ELR (cell line): ENCODE measurements at regions not wholly inside any gene's neighbourhood (a gene's known extent, or its start where the extent isn't known, plus 50 kb on each side); places are given as distances from the start of the nearest gene placed in this dataset.
"Not testable (repeated sequence)": the region's sequence is repeated elsewhere in the genome, so short reads cannot be mapped to it uniquely, and the experiment has no call there.

Source experiments
- DNase-seq: peaks from one replicate; pipeline ENCODE4 v3.0.0-alpha.2; 2015; ENCODE audit warnings: low read depth

DNA sequence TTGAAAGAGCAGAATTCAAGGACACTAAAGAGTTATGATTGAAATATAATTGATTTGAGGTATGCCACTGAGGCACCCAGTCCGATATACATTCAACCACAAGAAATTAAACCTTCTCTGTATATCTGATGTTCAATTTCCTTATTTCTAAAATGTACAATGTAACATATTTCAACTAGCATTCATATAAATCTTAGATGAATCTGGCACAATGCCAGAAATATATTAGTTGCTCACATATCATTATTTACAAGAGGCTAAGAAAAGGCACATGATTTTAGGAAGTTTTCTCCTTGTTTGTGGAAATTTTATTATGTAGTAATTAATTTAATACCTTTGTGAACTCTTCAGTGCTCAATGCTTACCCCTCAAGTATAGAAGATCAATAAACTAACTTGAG is 532.3 kb downstream of the KCNA4 start:
- DNase-seq = no peak

DNA sequence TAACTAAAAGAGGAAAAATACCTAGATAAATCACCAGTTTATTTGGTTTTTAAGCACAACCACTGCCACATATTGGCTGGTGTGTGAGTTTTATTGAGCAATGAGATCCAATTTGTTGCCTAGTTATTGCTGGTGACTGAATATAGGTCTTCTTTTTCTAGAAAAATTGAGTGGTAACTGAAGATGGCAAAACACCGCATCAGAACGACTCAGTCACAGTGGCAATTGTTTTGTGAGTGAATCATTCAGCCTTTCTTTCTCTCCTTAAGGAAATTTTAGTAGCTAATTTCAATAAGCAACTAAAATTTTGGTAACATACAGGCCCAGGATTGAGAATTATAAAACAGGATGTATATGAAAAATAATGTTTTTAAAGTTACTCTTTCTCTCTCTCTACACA is 533.0 kb downstream of the KCNA4 start:
- no peak for DNase-seq

DNA sequence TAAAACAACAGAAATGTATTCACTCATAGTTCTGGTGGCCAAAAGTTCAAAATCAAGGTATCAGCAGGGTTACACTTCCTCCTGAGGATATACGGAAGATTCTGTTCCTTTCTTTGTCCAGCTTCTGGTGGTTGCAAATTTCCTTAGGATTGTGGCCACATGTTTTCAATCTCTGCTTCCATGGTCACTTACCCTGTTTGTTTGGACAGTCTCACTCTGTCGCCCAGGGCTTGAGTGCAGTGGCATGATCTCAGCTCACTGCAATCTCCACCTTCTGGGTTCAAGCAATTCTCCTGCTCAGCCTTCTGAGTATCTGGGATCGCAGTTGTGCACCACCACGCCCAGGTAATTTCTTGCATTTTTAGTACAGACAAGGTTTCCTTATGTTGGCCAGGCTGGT is 534.3 kb downstream of the KCNA4 start:
- DNase-seq = no peak

DNA sequence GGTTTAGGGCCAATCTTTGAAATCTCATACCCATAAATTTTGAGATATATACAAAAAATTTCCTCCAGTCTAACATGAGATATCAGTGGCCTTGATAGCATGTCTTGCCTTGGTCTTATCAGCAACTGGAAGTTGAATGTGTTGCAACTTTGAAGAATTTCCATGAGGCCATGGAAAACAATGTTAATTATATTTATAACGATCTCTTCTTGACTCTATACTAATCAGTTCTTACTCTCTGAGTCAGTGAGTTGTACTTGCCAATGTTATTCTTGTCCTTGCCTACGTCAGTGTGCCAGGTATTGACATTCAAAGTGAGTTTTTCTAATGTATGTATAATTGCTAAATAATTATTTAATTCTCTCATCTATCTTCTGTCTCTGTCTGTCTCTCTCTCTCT is 535.1 kb downstream of the KCNA4 start:
- DNase-seq = no peak

DNA sequence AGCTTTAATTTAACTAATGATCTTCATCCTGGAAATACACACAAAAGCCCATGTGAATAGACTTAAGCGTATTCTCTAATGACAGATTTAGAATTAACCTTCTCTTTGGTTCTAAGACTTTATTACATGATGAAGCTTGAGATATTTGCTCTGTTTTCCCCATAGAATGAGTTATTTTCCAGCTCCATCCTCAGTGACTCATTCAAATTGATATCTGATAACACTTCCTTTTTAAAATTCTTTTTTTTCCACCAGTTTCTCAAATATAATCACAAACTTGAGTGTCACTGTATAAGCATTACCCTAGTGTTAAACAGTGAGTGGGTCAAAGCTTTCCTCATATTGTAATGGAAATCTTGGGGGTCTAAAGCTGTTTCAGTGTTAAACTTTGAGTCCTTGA is 535.8 kb downstream of the KCNA4 start:
- DNase-seq = no peak

DNA sequence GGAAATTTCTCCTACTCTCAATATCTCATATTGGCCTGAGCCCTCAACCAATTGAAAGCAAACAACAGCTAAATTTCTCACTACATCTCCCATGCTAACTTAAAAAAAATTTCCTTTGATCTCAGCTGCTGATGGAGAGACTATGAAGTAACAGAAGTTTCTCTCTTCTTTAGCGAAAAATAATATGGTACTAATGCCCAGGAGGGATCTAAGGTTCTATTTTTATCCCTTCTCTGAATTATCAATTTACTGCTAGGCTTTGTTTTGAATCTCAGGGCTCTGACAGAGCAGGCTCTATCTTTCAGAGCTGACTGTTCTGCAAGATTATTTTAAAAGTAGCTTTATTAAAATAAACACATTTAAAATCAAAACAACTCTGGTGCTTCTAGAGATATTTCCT is 558.6 kb downstream of the KCNA4 start:
- no peak for DNase-seq

DNA sequence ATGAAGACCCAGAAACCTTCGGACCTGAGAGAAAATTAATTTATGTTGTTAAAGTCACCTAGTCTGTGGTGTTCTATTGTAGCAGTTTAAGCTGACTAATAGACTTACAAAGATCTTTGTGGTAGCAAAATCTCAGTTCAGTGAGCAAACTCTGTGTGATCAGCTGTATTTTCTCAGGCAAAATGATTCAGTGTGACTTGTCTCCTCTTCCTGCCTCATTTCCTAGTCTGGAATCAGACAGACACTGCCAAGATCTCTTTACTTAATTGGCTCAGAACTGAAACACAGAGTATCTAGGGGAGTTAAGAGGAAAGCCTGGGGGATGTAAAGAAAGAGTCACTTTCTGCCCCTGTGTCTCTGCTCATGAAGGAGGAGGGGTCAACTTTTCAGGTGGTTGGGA is 564.7 kb downstream of the KCNA4 start:
- DNase-seq = peak; percentile 70

DNA sequence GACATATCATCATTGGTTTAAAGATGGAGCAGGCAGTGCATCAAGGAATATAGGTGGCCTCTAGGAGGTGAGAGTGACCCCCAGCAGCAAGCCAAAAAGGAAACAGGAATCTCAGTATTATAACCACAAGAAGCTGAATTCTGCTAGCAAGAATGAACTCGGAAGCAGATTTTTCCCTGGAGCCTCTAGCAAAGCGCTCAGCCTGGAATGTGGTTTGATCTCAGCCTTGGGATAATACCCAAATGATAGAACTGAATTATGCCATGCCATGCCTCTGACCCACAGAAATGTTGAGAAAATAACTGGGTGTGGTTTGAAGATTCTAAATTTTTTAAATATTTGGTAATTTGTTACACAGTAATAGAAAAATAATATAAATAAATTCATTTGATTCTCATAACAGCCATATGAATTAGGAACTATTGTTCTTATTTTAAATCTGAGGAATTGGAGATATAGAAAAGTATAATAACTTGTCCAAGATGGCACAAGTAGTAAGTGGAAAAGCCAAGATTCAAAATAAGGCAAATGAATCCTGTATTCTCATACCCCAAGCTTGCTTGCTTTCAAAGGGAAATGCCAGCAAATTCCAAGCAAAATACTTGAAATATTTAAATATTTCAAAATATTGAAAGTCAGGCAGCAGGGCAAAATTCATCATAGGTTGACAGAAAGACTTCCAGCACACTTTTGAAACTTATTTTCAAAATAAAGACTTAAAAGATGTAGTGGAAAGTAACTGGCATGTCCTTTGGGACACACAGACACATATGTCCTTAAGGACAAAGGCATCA is 567.4 kb downstream of the KCNA4 start:
- no peak for DNase-seq

DNA sequence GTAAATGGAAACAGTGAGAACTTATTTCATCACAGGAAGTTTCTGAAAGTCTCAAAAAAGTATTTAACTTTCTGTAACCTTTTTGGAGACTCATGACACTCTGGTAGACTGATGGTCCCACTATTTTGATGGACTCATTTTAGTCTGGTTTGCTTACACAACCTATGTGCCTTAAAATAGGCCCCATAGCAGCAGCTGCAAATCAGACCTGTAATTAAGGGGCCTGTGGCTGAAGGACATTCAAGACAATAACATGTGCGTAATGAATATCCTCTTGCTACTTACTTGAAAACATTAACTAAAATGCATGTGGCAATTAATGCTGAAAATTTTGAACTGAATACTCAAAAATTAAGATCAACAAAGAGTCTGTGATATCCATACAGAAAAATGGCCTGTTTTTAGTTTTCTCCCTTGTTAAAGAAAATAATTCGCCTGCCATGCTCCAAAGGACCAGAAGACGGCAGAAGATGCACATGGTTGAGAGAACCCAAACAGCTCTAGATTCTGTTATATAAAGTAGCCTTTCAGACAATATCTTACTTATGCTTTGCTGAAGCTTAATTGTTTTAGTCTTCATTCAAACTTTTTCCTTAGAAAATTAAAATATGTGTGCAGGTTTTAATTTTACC is 568.5 kb downstream of the KCNA4 start:
- peak; percentile 41 for DNase-seq

DNA sequence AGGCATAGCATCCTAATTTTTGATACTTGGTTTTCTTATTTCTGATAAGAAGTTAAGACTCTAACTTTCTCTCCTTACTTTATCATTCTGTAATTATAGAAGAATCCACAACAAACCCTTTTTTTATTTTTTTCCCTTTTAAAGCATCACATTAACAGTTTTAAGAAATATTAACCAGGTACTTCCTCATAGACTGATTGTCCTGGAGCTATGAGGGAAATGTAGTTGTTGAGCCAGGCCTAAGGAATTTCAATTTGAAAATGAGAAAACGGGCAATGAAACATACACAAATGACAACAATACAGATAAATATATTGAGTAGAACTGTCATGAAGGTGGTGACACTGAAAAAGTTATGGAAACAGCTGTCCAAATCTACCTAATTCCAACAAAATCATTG is 569.0 kb downstream of the KCNA4 start:
- DNase-seq = no peak

DNA sequence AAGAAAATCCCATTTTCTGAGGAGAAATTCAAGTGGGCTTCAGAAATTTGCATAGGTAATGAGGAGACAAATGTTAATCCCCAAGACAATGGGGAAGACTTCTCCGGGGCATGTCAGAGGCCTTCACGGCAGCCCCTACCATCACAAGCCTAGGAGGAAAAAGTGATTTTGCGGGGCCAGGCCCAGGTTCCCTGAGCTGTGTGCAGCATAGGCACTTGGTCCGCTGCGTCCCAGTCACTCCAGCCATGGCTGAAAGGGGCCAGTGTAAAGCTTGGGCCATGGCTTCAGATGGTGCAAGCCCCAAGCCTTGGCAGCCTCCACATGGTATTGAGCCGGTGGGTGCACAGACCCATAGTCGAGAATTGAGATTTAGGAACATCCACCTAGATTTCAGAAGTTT is 570.7 kb downstream of the KCNA4 start:
- DNase-seq = no peak

DNA sequence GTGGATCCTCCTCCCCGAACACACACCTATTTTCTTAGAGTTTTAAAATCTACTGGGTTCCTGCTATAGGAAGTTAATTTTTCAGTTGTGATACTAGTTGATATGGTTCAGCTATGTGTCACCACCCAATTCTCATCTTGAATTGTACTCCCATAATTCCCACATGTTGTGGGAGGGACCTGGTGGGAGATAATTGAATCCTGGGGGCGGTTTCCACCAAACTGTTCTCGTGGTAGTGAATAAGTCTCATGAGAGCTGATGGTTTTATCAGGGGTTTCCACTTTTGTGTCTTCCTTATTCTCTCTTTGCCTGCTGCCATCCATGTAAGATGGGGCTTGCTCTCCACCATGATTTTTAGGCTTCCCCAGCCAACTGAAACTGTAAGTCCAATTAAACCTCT is 571.6 kb downstream of the KCNA4 start:
- not testable (repeated sequence) for DNase-seq

DNA sequence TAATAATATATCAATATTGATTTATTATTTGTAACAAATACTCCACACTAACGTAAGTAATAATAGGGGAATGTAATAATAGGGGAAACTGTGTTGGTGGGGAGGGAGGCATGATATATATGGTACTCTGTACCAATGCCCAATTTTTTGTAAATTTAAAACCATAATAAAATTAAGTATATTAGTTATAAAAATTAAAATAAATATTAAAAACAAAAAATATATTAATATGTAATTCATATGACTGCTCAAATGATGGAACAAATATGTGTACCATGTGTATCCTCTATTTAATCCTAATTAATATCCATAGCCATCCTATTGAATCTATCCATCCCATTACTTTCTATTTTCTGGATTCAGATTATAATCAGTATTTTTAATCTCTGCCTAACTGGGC is 578.0 kb downstream of the KCNA4 start:
- DNase-seq = no peak

DNA sequence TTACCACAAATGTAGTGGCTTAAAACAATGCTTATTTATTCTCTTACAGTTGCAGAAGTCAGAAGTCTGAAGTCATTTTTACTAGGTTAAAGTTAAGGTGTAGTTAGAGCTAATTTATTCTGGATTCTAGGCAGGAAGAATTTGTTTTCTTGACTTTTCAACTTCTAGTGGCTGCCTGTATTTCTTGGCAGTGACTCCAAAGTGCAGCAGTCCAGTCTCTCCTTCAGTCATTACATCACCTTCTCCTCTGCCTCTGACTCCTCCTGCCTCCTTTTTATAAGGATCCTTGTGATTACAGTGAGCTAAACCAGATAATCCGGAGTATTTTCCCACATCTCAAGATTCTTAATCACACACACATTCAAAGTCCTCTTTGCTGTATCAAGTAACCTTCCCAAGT is 581.4 kb downstream of the KCNA4 start:
- no peak for DNase-seq

DNA sequence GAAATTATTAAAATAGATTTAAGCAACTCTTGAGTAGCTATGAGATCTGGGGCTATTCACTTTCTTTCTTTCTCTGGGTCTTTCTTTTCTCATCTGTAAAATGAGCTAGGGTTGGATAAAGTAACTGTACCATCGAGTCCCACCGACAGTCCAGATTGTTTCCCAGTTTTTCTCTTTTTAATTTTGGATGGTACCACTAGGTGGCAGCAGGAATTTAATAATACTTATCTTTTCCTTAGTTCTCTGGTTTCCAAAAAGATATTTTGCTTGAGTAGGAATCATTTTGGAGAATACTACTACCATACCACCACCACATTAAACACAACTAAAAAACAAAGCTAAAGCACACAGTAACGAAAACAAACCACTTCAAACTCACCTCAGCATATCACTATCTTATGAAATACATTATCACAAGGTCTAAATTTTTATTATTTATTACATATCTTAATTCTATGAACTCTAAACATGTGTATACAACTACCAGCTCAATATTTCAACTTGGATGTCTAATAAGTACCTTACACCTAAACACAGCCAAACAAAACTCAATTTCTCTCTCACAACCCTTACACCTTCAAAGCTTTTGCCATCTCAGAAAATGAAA is 584.0 kb downstream of the KCNA4 start:
- peak; percentile 45 for DNase-seq

DNA sequence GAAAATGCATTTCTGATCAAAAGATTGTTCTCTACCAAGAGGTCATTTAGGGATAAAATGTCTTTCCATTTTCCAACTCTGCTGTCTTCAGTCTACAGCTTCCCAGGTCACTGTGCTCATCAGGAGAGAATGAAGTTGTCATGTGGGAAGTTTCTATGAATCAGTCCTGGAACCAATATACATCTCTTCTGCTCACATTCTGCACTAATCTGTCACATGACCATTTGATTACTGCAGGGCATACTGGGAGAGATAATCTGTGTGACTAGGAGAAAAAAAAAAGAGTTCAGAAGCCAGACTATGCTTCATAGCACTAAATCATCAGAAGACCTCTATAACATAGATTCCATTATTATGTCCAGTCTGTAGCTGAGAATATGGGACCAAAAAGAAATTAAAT is 611.5 kb downstream of the KCNA4 start:
- no peak for DNase-seq

DNA sequence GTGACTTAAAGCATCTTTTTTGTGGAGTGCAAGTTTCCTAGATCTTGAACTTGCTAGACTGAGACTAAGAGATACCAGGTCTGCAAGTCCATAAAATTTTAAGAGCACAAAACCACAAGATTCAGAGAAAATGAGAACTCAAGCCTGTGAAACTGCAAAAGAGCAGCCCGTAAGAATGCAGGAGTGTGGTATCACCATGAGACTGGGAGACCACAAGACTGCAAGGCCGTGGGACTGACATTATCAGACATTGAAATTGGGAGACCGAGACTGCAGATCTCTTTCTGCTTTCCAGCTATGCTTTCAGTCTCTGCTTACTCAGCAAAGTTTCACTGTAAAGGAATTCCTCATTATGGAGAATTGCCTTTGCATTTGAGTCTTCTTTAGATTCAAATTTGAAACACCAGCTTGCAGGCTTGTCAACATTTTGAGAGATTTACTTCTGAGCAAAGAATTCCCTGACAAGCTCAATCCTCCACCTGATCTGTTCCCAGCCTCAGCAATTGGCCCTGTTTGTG is 621.2 kb downstream of the KCNA4 start:
- DNase-seq = no peak

DNA sequence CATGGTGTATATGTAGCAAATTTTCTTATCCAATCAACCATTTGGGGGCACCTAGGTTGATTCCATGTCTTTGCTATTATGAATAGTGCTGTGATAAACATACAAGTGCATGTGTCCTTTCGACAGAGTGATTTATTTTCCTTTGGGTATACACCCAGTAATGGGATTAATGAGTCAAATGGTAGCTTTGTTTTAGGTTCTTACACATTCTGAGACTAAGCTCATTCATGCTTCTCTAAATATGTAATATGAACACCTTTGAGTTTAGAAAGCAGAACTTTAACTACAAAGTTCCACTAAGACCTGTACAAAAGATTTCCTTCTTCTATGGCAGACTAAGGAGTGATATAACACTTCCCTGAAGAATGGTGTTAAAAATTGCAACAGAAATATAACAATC is 627.0 kb downstream of the KCNA4 start:
- no peak for DNase-seq

DNA sequence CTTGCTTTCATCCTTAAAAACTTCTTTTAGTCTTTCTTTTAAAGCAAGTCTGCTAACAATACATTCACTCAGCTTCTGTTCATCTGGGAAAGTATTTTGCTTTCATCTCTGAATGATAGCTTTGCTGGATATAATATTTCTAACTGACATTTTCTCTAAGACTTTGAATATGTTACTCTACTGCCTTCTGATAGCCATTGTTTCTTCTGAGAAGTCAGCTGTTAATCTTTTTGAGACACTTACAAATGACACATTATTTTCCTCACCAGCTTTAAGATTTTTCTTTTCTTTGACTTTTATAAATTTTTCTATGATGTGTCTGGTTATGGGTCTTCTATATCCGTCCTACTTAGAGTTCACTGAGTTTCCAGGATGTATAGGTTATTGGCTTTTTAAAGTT is 643.1 kb downstream of the KCNA4 start:
- DNase-seq = no peak

DNA sequence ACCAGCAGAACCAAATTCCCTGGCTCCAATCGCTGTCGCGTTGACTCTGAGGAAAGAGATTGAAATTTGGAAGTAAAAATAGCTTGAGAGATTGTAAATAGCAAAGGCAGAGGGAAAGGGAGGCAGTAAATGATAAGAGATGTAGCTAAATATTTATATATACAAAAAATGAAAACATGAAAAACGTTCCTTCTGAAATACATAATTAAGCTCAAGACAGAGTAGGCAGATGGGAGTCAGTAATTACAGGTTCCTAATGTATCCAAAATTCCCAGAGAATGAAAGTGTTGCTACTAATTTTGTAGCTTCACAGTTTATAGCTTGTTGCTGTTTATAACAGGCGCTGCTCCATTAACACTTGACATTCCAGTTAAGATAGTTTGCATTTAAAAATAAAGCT is 648.7 kb downstream of the KCNA4 start:
- no peak for DNase-seq

DNA sequence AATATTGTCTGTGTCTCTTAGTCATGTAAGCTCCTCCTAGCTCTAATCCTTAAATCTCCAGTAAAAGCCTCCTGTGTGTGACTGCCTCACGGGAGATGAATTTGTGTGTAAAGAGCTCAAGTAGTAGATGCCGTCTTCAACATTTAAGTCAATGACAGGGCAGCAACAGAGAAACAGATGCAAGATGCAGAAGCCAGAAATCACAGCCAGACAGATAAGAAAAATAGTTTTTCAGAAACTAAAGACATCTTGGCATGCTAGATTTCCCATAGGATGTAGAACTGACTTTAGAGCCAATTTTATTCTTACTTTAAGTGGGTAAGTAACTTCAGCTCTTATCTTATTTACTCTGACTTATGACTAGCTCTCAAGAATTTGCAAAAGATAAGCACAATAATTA is 652.8 kb downstream of the KCNA4 start:
- DNase-seq = no peak

DNA sequence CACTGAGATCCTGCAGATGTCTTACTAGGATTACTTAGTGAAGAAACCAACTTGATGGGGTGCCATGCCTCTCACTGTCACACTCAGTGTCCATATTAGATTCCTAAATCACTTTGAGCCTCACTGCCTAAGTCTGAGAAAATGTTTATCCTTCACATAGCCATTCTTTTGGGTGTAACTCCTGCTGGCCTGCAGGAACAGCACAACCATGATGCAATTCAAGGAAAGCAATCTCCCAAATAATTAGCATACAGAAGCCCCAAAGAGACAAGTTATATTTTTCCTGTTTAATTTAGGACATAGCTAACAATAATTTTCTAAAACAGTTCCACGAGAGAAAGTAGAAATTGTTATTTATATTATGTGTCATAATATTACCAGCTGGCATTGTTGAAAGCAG is 655.5 kb downstream of the KCNA4 start:
- no peak for DNase-seq

DNA sequence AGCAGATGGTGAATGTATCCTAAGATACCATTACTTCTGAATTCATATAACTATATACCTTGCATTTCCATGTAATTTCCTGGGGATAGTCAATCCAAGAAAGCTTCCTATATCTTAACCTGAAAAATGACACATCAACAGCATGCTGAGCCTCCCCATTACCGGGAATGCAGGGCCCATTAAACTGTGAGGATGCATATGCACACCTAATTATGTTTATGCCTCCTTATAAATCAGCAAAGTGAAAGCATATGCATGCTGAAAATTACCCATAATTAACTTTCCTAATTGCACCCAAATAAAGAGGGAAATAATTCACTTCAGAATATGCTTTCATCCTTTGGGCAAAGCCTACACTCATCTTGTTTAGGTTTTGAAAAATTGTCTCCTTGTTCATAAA is 663.0 kb downstream of the KCNA4 start:
- no peak for DNase-seq
